ENCODE measurements at regions not wholly inside any gene's neighbourhood (a gene's known extent, or its start where the extent isn't known, plus 50 kb on each side); places are given as distances from the start of the nearest gene placed in this dataset.

- no peaks in the 10 kb centered on the region for H4K20me1 ChIP-seq (ENCODE audit: insufficient read depth)
- no peaks in the 10 kb centered on the region for H3F3A ChIP-seq (ENCODE audit: insufficient read depth, low read length, poor library complexity, severe bottlenecking)
- no peak for TF ChIP-seq SMC3 (conservative IDR thresholded peaks at IDR 0.05; ENCODE audit: poor library complexity)
- TF ChIP-seq REST (IDR thresholded peaks at IDR 0.05; ENCODE audit: borderline replicate concordance), result no peak
- no peak for TF ChIP-seq RAD21 (conservative IDR thresholded peaks at IDR 0.05)
- no peak for TF ChIP-seq EZH2 (IDR thresholded peaks at IDR 0.05; ENCODE audit: borderline replicate concordance, insufficient read depth, low read length, poor library complexity, severe bottlenecking)
- TF ChIP-seq MXI1 (conservative IDR thresholded peaks at IDR 0.05; ENCODE audit: poor library complexity, severe bottlenecking), result no peak
- TF ChIP-seq POLR2AphosphoS5 (IDR thresholded peaks at IDR 0.05), result no peak
- TF ChIP-seq CTCF (IDR thresholded peaks at IDR 0.05; ENCODE audit: poor library complexity, severe bottlenecking), result no peak
- no peak for TF ChIP-seq TAF1 (IDR thresholded peaks at IDR 0.05; ENCODE audit: low read depth)
- no peak for TF ChIP-seq EP300 (conservative IDR thresholded peaks at IDR 0.05; ENCODE audit: poor library complexity, severe bottlenecking)
- H2AFZ ChIP-seq (ENCODE audit: low read depth, low read length), result no peak overlapping the region
- H3K9me2 ChIP-seq (ENCODE audit: insufficient read depth, low read length), result no peaks in the 10 kb centered on the region
- no peak overlapping the region for H3K27ac ChIP-seq (ENCODE audit: low read length)
- H3K9me3 ChIP-seq (ENCODE audit: low read length), result no peaks in the 10 kb centered on the region
- no peak overlapping the region for H3K9ac ChIP-seq (ENCODE audit: low read length)
- H3K36me3 ChIP-seq (ENCODE audit: insufficient read depth, low read length), result no peaks in the 10 kb centered on the region
- no peak overlapping the region for H3K4me3 ChIP-seq (ENCODE audit: low read length)
- H3K4me2 ChIP-seq (ENCODE audit: low read length), result no peak overlapping the region
- no peaks in the 10 kb centered on the region for H3K79me2 ChIP-seq (replicated peaks; ENCODE audit: insufficient read depth, low read length)
- H3K27me3 ChIP-seq (ENCODE audit: insufficient read depth, low read depth, low read length), result no peaks in the 10 kb centered on the region
Measured at GRCh38 chr18:78868330-78869316, 111.0 kb upstream of the SALL3 start.

- H3K9me3 ChIP-seq (ENCODE audit: low read length), result no peaks in the 10 kb centered on the region
- no peak overlapping the region for H3K4me3 ChIP-seq (ENCODE audit: low read length)
- H3K27ac ChIP-seq (ENCODE audit: low read length), result no peak overlapping the region
- H2AFZ ChIP-seq (ENCODE audit: low read depth, low read length), result no peak overlapping the region
- H3K27me3 ChIP-seq (ENCODE audit: insufficient read depth, low read depth, low read length), result no peaks in the 10 kb centered on the region
- no peak overlapping the region for H3K9ac ChIP-seq (ENCODE audit: low read length)
- no peaks in the 10 kb centered on the region for H3K9me2 ChIP-seq (ENCODE audit: insufficient read depth, low read length)
- H3K4me2 ChIP-seq (ENCODE audit: low read length), result no peak overlapping the region
- H3K36me3 ChIP-seq (ENCODE audit: insufficient read depth, low read length), result no peaks in the 10 kb centered on the region
- H4K20me1 ChIP-seq (ENCODE audit: insufficient read depth), result no peaks in the 10 kb centered on the region
- TF ChIP-seq EZH2 (IDR thresholded peaks at IDR 0.05; ENCODE audit: borderline replicate concordance, insufficient read depth, low read length, poor library complexity, severe bottlenecking) (no peak), POLR2AphosphoS5 (IDR thresholded peaks at IDR 0.05) (no peak), REST (IDR thresholded peaks at IDR 0.05; ENCODE audit: borderline replicate concordance) (no peak), EP300 (conservative IDR thresholded peaks at IDR 0.05; ENCODE audit: poor library complexity, severe bottlenecking) (no peak), MXI1 (conservative IDR thresholded peaks at IDR 0.05; ENCODE audit: poor library complexity, severe bottlenecking) (no peak), TAF1 (IDR thresholded peaks at IDR 0.05; ENCODE audit: low read depth) (no peak), RAD21 (conservative IDR thresholded peaks at IDR 0.05) (no peak), SMC3 (conservative IDR thresholded peaks at IDR 0.05; ENCODE audit: poor library complexity) (no peak), CTCF (IDR thresholded peaks at IDR 0.05; ENCODE audit: poor library complexity, severe bottlenecking) (no peak)
- no peaks in the 10 kb centered on the region for H3K79me2 ChIP-seq (replicated peaks; ENCODE audit: insufficient read depth, low read length)
- no peaks in the 10 kb centered on the region for H3F3A ChIP-seq (ENCODE audit: insufficient read depth, low read length, poor library complexity, severe bottlenecking)
Measured at GRCh38 chr18:78871618-78872017, 108.0 kb upstream of the SALL3 start.
